B cell (primary cell): ENCODE measurements at regions not wholly inside any gene's neighbourhood (a gene's known extent, or its start where the extent isn't known, plus 50 kb on each side); places are given as distances from the start of the nearest gene placed in this dataset.

Experiments
- ATAC-seq: fragments of 200-7000 bp; cut with Tn5 transposase; one replicate; pipeline ENCODE4 v1.10.0; 2021; ENCODE audit warnings: low read depth, mild to moderate bottlenecking, moderate number of reproducible peaks, moderate library complexity
- CTCF ChIA-PET: fragments of 350-600 bp; sonication (Branson Sonifier 250); formaldehyde crosslinking; loops from one replicate; lab custom pipeline; 2021; ENCODE audit warnings: antibody characterized with exemption, inconsistent platforms; lab: Charles Lee
- POLR2A ChIA-PET: fragments of 350-600 bp; sonication (Branson Sonifier 250); formaldehyde crosslinking; loops from one replicate; lab custom pipeline; 2021; ENCODE audit warnings: antibody characterized with exemption; lab: Charles Lee
- DNase-seq: peaks from one replicate; pipeline ENCODE4 v3.0.0; 2013
- H2AFZ ChIP-seq: 2 replicates; pipeline ENCODE4 v1.6.1; 2012; ENCODE audit warnings: mild to moderate bottlenecking, low read depth, low read length; ENCODE audit not compliant: insufficient read depth, poor library complexity, severe bottlenecking
- H3K27ac ChIP-seq, 2 donors: 1 replicate in 1 of 2; 2 replicates in 1 of 2; pipeline ENCODE4 v1.5.1; 2012 to 2013; ENCODE audit warnings: low read length in 2 of 2, mild to moderate bottlenecking in 2 of 2, moderate library complexity in 1 of 2
- H3K27me3 ChIP-seq, 4 experiments: fragments of 200-600 bp in 1 of 4; sonication (generic) in 1 of 4; replicated peaks in 1 of 4; 1 replicate in 2 of 4; 2 replicates in 2 of 4; pipeline versions ENCODE4 v1.6.1 to v1.7.0; 2013 to 2016; ENCODE audit warnings: low read length in 3 of 4, mild to moderate bottlenecking in 2 of 4, mixed read lengths in 1 of 4, moderate library complexity in 1 of 4; ENCODE audit not compliant: insufficient read depth in 4 of 4, control insufficient read depth in 3 of 4; ENCODE audit errors: control extremely low read depth in 1 of 4
- H3K36me3 ChIP-seq, 2 experiments: replicated peaks in 1 of 2; 1 replicate in 1 of 2; 2 replicates in 1 of 2; pipeline versions ENCODE4 v1.6.1 to v1.7.1; 2013; ENCODE audit warnings: low read length in 1 of 2; ENCODE audit not compliant: insufficient read depth in 2 of 2, control insufficient read depth in 1 of 2; ENCODE audit errors: control extremely low read depth in 1 of 2, extremely low read depth in 1 of 2
- H3K4me1 ChIP-seq, 2 donors: fragments of 200-600 bp in 1 of 2; sonication (generic) in 1 of 2; 1 replicate in 1 of 2; 2 replicates in 1 of 2; pipeline versions ENCODE4 v1.5.1 to v1.6.1; 2013 to 2017; ENCODE audit warnings: low read length in 2 of 2; ENCODE audit not compliant: control insufficient read depth in 2 of 2, insufficient read depth in 2 of 2
- H3K4me2 ChIP-seq: replicated peaks from 2 replicates; pipeline ENCODE3; 2012; ENCODE audit warnings: mild to moderate bottlenecking, low read depth, low read length; ENCODE audit not compliant: poor library complexity, severe bottlenecking
- H3K4me3 ChIP-seq, 5 experiments: fragments of 200-600 bp in 1 of 5; sonication (generic) in 1 of 5; 1 replicate in 3 of 5; 2 replicates in 2 of 5; pipeline versions ENCODE4 v1.5.1 to v1.7.0; 2011 to 2016; ENCODE audit warnings: low read length in 4 of 5, mild to moderate bottlenecking in 4 of 5, low read depth in 2 of 5, control low read depth in 1 of 5, moderate library complexity in 1 of 5; ENCODE audit not compliant: insufficient read depth in 1 of 5; ENCODE audit errors: control extremely low read depth in 1 of 5, extremely low read depth in 1 of 5
- H3K79me2 ChIP-seq: fragments of 200-600 bp; sonication (generic); one replicate; pipeline ENCODE4 v1.6.0; 2016; ENCODE audit warnings: low read length; ENCODE audit not compliant: control insufficient read depth, insufficient read depth
- H3K9ac ChIP-seq: fragments of 200-600 bp; sonication (generic); 2 replicates; pipeline ENCODE4 v1.6.1; 2017; ENCODE audit warnings: mild to moderate bottlenecking, low read length, moderate library complexity
- H3K9me3 ChIP-seq, 3 donors: one replicate each; pipeline versions ENCODE4 v1.6.1 to v1.7.1; 2013; ENCODE audit warnings: low read length in 2 of 3; ENCODE audit not compliant: control insufficient read depth in 2 of 3, insufficient read depth in 1 of 3; ENCODE audit errors: control extremely low read depth in 1 of 3
- H4K20me1 ChIP-seq: 2 replicates; pipeline ENCODE4 v1.6.0; 2012; ENCODE audit warnings: mild to moderate bottlenecking, low read length; ENCODE audit not compliant: insufficient read depth, control insufficient read depth, poor library complexity, severe bottlenecking
- H3K27ac Mint-ChIP-seq: one replicate; pipeline ENCODE4 v1.8.0; 2021; ENCODE audit warnings: mixed read lengths
- H3K27me3 Mint-ChIP-seq: one replicate; pipeline ENCODE4 v1.8.0; 2021; ENCODE audit warnings: mixed read lengths
- H3K4me1 Mint-ChIP-seq: one replicate; pipeline ENCODE4 v1.8.0; 2021; ENCODE audit warnings: mixed read lengths
- H3K4me3 Mint-ChIP-seq: one replicate; pipeline ENCODE4 v1.8.0; 2021; ENCODE audit warnings: mixed read lengths
- H3K9me3 Mint-ChIP-seq: one replicate; pipeline ENCODE4 v1.8.0; 2022; ENCODE audit warnings: mixed read lengths; ENCODE audit not compliant: insufficient read depth
- EZH2 ChIP-seq: IDR thresholded peaks from 2 replicates; pipeline ENCODE4 v1.6.1; 2012; ENCODE audit warnings: borderline replicate concordance, low read depth, mild to moderate bottlenecking, moderate library complexity, low read length; ENCODE audit not compliant: insufficient read depth, poor library complexity, severe bottlenecking
- WGBS: methylation state at CpG from one replicate; pipeline ENCODE4 v1.1.5; 2013; ENCODE audit warnings: missing lambda C conversion rate; ENCODE audit not compliant: insufficient coverage; 5-methylcytosine and 5-hydroxymethylcytosine counted together
- intact Hi-C: fragments of 100-400 bp; cut with micrococcal nuclease; formaldehyde crosslinking; loops from one replicate; pipeline ENCODE4 v1.10.0; 2022
- TF ChIP-seq, protein P1 (sequence below): fragments of 200-600 bp; IDR thresholded peaks from one replicate; pipeline ENCODE4 v1.8.0; 2022; ENCODE audit warnings: antibody characterized with exemption, mild to moderate bottlenecking

DNA sequence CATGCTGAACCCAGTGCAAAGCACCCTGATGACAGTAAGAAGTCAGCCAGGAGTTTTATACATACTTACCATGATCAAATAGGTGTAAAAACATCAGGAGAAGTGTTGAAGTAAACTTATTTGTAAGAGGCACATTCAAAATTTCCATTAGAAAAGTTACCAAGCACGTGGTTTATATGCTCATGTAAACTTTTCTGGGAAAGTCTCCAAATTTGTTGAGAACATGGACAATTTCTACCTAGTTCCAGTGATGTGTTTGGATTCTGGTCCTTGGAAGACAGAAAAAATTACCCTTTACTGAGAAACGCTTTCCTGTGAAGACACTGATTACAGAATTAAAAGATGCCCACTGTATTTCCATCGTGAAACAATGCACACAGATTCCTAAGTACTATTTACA, 288.9 kb upstream of the CDH4 start:
- no peak overlapping the region for H2AFZ ChIP-seq
- H3K9me3 Mint-ChIP-seq = no peaks in the 10 kb centered on the region
- H3K4me3 Mint-ChIP-seq = no peak overlapping the region
- CTCF ChIA-PET = no interaction called here
- intact Hi-C loops = no loop called here
- no peaks in the 10 kb centered on the region for H3K27me3 Mint-ChIP-seq
- H3K4me3 ChIP-seq = no peak overlapping the region
- POLR2A ChIA-PET = no interaction called here
- DNase-seq (no peak), ATAC-seq (no peak)
- H3K4me1 Mint-ChIP-seq = no peaks in the 10 kb centered on the region
- H3K9ac ChIP-seq = no peak overlapping the region
- H3K4me2 ChIP-seq = no peak overlapping the region
- no peaks in the 10 kb centered on the region for H3K27me3 ChIP-seq
- no peak overlapping the region for H3K27ac ChIP-seq
- no peaks in the 10 kb centered on the region for H4K20me1 ChIP-seq
- H3K79me2 ChIP-seq = no peaks in the 10 kb centered on the region
- H3K36me3 ChIP-seq = no peaks in the 10 kb centered on the region
- H3K4me1 ChIP-seq = no peaks in the 10 kb centered on the region
- no peak for TF ChIP-seq EZH2
- TF ChIP-seq, protein P1, sequence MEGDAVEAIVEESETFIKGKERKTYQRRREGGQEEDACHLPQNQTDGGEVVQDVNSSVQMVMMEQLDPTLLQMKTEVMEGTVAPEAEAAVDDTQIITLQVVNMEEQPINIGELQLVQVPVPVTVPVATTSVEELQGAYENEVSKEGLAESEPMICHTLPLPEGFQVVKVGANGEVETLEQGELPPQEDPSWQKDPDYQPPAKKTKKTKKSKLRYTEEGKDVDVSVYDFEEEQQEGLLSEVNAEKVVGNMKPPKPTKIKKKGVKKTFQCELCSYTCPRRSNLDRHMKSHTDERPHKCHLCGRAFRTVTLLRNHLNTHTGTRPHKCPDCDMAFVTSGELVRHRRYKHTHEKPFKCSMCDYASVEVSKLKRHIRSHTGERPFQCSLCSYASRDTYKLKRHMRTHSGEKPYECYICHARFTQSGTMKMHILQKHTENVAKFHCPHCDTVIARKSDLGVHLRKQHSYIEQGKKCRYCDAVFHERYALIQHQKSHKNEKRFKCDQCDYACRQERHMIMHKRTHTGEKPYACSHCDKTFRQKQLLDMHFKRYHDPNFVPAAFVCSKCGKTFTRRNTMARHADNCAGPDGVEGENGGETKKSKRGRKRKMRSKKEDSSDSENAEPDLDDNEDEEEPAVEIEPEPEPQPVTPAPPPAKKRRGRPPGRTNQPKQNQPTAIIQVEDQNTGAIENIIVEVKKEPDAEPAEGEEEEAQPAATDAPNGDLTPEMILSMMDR = no peak
- no CpG with 5 or more reads among the region's 3 CpGs for WGBS
- no peak overlapping the region for H3K27ac Mint-ChIP-seq
- H3K9me3 ChIP-seq = peaks cover 0 to 31% (median 0%) of the 10 kb centered on the region in 3 donors

DNA sequence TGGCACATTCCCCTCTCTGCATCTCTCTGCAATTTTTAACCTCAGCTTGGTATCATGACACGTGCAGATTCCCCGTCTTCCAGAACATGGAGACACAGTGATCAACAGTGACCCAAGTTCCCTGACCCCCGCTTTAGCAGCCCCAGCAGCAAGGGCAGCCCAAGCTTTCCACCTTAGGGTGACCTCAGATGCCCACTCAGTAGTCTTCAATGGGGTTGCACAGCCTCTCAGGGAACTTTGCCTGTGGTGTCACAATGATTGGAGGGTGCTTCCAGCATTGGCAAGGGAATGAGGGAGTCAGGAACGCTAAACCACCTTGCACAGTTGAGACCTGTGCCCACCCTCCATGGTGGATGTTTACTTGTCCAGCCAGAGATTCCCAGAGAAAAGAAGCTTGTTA, 287.1 kb upstream of the CDH4 start:
- ChIA-PET CTCF (no interaction called here), POLR2A (no interaction called here)
- Histone ChIP-seq H3K27ac (no peak overlapping the region), H3K79me2 (no peaks in the 10 kb centered on the region), H3K36me3 (no peaks in the 10 kb centered on the region), H4K20me1 (no peaks in the 10 kb centered on the region), H2AFZ (no peak overlapping the region), H3K4me2 (no peak overlapping the region), H3K9me3 (peaks cover 0 to 26% (median 0%) of the 10 kb centered on the region in 3 donors), H3K27me3 (no peaks in the 10 kb centered on the region), H3K4me3 (no peak overlapping the region), H3K9ac (no peak overlapping the region), H3K4me1 (no peaks in the 10 kb centered on the region)
- Mint-ChIP-seq H3K9me3 (no peaks in the 10 kb centered on the region), H3K4me3 (no peak overlapping the region), H3K27ac (no peak overlapping the region), H3K27me3 (no peaks in the 10 kb centered on the region), H3K4me1 (no peaks in the 10 kb centered on the region)
- DNase-seq (no peak), ATAC-seq (no peak)
- WGBS = 88% methylated on average over 4 of the region's 4 CpGs
- TF ChIP-seq, protein P1 = no peak
- TF ChIP-seq EZH2 = no peak
- intact Hi-C loops = no loop called here
